GM12878 (cell line): ENCODE measurements at regions not wholly inside any gene's neighbourhood (a gene's known extent, or its start where the extent isn't known, plus 50 kb on each side); places are given as distances from the start of the nearest gene placed in this dataset.

Source experiments
- EP300 ChIP-seq, 2 experiments: fragments of 150-350 bp in 1 of 2; IDR thresholded peaks; 2 replicates each; pipeline ENCODE4 v1.6.1; 2011 to 2012; ENCODE audit warnings: low read depth in 2 of 2, low read length in 2 of 2, borderline replicate concordance in 1 of 2, improper control_type of control experiment in 1 of 2, inconsistent platforms in 1 of 2; ENCODE audit not compliant: control insufficient read depth in 1 of 2
- EZH2 ChIP-seq: IDR thresholded peaks from 2 replicates; pipeline ENCODE4 v1.6.1; 2012; ENCODE audit warnings: low read depth, mild to moderate bottlenecking, control low read depth, inconsistent platforms, low read length, borderline replicate concordance; ENCODE audit not compliant: control insufficient read depth
- TBL1XR1 ChIP-seq: IDR thresholded peaks from 2 replicates; pipeline ENCODE4 v1.6.1; 2012; ENCODE audit warnings: low read depth, low read length, improper control_type of control experiment
- TF ChIP-seq, protein P1 (sequence below), 3 experiments: IDR thresholded peaks in 2 of 3; conservative IDR thresholded peaks in 1 of 3; 2 replicates each; pipeline ENCODE4 v1.5.1; 2011; ENCODE audit warnings: low read depth in 3 of 3, low read length in 3 of 3, mild to moderate bottlenecking in 3 of 3, control low read depth in 2 of 3, moderate library complexity in 2 of 3, inconsistent platforms in 1 of 3, mixed read lengths in 1 of 3; ENCODE audit not compliant: control insufficient read depth in 2 of 3, insufficient read depth in 1 of 3; ENCODE audit errors: extremely low read depth in 1 of 3
- TF ChIP-seq, protein P2 (sequence below): IDR thresholded peaks from 2 replicates; pipeline ENCODE4 v1.6.1; 2011; ENCODE audit warnings: borderline replicate concordance, low read depth, mild to moderate bottlenecking, moderate library complexity, mixed read lengths, low read length; ENCODE audit not compliant: insufficient read depth; ENCODE audit errors: extremely low read length

DNA sequence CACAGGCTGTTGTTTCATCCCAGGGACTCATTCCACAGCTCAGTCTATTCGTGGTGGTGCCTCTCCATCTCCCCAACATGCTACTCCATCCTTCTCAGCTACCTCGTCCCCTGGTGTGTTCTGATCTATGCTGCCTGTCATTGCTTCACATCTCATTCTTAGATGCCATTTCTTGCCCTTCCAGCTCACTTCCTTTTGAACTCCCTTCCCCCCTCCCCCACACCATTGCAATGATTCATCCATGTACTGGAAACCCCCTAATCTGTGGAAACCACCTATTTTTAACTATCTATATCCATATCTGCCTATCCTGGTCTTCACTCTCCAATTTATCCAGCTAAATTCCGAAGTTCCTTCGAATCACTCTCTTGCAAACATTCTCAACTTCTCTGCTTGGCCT is 65.7 kb upstream of the PARD3B start:
- TF ChIP-seq EZH2 (no peak), TBL1XR1 (no peak), EP300 (IDR thresholded peaks at IDR 0.05; ENCODE audit: borderline replicate concordance in 1 of 2, control insufficient read depth in 1 of 2, low read depth in 2 of 2, low read length in 2 of 2) (no peak)
- TF ChIP-seq, protein P1, sequence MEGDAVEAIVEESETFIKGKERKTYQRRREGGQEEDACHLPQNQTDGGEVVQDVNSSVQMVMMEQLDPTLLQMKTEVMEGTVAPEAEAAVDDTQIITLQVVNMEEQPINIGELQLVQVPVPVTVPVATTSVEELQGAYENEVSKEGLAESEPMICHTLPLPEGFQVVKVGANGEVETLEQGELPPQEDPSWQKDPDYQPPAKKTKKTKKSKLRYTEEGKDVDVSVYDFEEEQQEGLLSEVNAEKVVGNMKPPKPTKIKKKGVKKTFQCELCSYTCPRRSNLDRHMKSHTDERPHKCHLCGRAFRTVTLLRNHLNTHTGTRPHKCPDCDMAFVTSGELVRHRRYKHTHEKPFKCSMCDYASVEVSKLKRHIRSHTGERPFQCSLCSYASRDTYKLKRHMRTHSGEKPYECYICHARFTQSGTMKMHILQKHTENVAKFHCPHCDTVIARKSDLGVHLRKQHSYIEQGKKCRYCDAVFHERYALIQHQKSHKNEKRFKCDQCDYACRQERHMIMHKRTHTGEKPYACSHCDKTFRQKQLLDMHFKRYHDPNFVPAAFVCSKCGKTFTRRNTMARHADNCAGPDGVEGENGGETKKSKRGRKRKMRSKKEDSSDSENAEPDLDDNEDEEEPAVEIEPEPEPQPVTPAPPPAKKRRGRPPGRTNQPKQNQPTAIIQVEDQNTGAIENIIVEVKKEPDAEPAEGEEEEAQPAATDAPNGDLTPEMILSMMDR (IDR thresholded peaks at IDR 0.05 in 2 of 3, conservative IDR thresholded peaks at IDR 0.05 in 1 of 3; ENCODE audit: control insufficient read depth in 2 of 3, extremely low read depth in 1 of 3, insufficient read depth in 1 of 3, low read depth in 3 of 3, low read length in 3 of 3) = no peak
- TF ChIP-seq, protein P2, sequence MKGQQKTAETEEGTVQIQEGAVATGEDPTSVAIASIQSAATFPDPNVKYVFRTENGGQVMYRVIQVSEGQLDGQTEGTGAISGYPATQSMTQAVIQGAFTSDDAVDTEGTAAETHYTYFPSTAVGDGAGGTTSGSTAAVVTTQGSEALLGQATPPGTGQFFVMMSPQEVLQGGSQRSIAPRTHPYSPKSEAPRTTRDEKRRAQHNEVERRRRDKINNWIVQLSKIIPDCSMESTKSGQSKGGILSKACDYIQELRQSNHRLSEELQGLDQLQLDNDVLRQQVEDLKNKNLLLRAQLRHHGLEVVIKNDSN = no peak
